ENCODE measurements at regions not wholly inside any gene's neighbourhood (a gene's known extent, or its start where the extent isn't known, plus 50 kb on each side); places are given as distances from the start of the nearest gene placed in this dataset.

- TF ChIP-seq CTCF (conservative IDR thresholded peaks at IDR 0.05; ENCODE audit: low read length): no peak
- DNase-seq (ENCODE audit: low read depth): no peak
- H3K4me3 ChIP-seq (ENCODE audit: low read length): no peak overlapping the region
These were observed 206.9 kb upstream of the FMN2 start for GRCh38 chr1:239884796-239885195.

- no peak for TF ChIP-seq CTCF (conservative IDR thresholded peaks at IDR 0.05; ENCODE audit: low read length)
- H3K4me3 ChIP-seq (ENCODE audit: low read length): no peak overlapping the region
- DNase-seq (ENCODE audit: low read depth): no peak
These were observed 205.4 kb upstream of the FMN2 start for GRCh38 chr1:239886266-239886665.

GRCh38 chr1:239888639-239889038 is 203.0 kb upstream of the FMN2 start:
- no peak overlapping the region for H3K4me3 ChIP-seq (ENCODE audit: low read length)
- no peak for TF ChIP-seq CTCF (conservative IDR thresholded peaks at IDR 0.05; ENCODE audit: low read length)
- DNase-seq (ENCODE audit: low read depth): no peak

GRCh38 chr1:239891621-239892358 is 199.9 kb upstream of the FMN2 start:
- no peak overlapping the region for H3K4me3 ChIP-seq (ENCODE audit: low read length)
- TF ChIP-seq CTCF (conservative IDR thresholded peaks at IDR 0.05; ENCODE audit: low read length): no peak
- no peak for DNase-seq (ENCODE audit: low read depth)

- no peak overlapping the region for H3K4me3 ChIP-seq (ENCODE audit: low read length)
- DNase-seq (ENCODE audit: low read depth): no peak
- TF ChIP-seq CTCF (conservative IDR thresholded peaks at IDR 0.05; ENCODE audit: low read length): no peak
These were observed 199.1 kb upstream of the FMN2 start for GRCh38 chr1:239892602-239893001.

- no peak for TF ChIP-seq CTCF (conservative IDR thresholded peaks at IDR 0.05; ENCODE audit: low read length)
- no peak overlapping the region for H3K4me3 ChIP-seq (ENCODE audit: low read length)
- DNase-seq (ENCODE audit: low read depth): no peak
These were observed 198.5 kb upstream of the FMN2 start for GRCh38 chr1:239893127-239893731.

- DNase-seq (ENCODE audit: low read depth): no peak
- TF ChIP-seq CTCF (conservative IDR thresholded peaks at IDR 0.05; ENCODE audit: low read length): no peak
- H3K4me3 ChIP-seq (ENCODE audit: low read length): no peak overlapping the region
These were observed 195.1 kb upstream of the FMN2 start for GRCh38 chr1:239896569-239896968.

Measured in AG10803 (cell line).